Smooth muscle cell (in vitro differentiated cells): ENCODE measurements at regions not wholly inside any gene's neighbourhood (a gene's known extent, or its start where the extent isn't known, plus 50 kb on each side); places are given as distances from the start of the nearest gene placed in this dataset.
A peak's percentile ranks its signal among the peaks of the same experiment; 100 is the strongest.
"Not testable (repeated sequence)": the region's sequence is repeated elsewhere in the genome, so short reads cannot be mapped to it uniquely, and the experiment has no call there.

Source experiments
- DNase-seq: peaks from one replicate; lab custom pipeline; 2025; ENCODE audit not compliant: unreplicated experiment; lab: John Stamatoyannopoulos, UW
- H2AFZ ChIP-seq: fragments of 200-600 bp; sonication (generic); 2 replicates; pipeline ENCODE4 v1.6.0; 2016; ENCODE audit warnings: antibody characterized with exemption, low read depth, mild to moderate bottlenecking
- H3F3A ChIP-seq: fragments of 200-600 bp; sonication (generic); 2 replicates; pipeline ENCODE4 v1.6.0; 2017; ENCODE audit warnings: antibody characterized with exemption, low read depth
- H3K27ac ChIP-seq: fragments of 200-600 bp; sonication (generic); 2 replicates; pipeline ENCODE4 v1.5.1; 2016; ENCODE audit warnings: low read depth, mild to moderate bottlenecking
- H3K27me3 ChIP-seq: fragments of 200-600 bp; sonication (generic); 2 replicates; pipeline ENCODE4 v1.6.1; 2016; ENCODE audit warnings: low read depth, mild to moderate bottlenecking
- H3K36me3 ChIP-seq: fragments of 200-600 bp; sonication (generic); 2 replicates; pipeline ENCODE4 v1.5.1; 2016; ENCODE audit warnings: low read depth
- H3K4me1 ChIP-seq: fragments of 200-600 bp; sonication (generic); 2 replicates; pipeline ENCODE4 v1.5.1; 2016; ENCODE audit warnings: low read depth
- H3K4me2 ChIP-seq: fragments of 200-600 bp; sonication (generic); 2 replicates; pipeline ENCODE4 v1.6.0; 2016; ENCODE audit warnings: mild to moderate bottlenecking
- H3K4me3 ChIP-seq: fragments of 200-600 bp; sonication (generic); 2 replicates; pipeline ENCODE4 v1.5.1; 2016; ENCODE audit warnings: mild to moderate bottlenecking
- H3K79me2 ChIP-seq: fragments of 200-600 bp; sonication (generic); 2 replicates; pipeline ENCODE4 v1.6.0; 2016; ENCODE audit warnings: low read depth, mild to moderate bottlenecking
- H3K9ac ChIP-seq: fragments of 200-600 bp; sonication (generic); 2 replicates; pipeline ENCODE4 v1.6.0; 2016; ENCODE audit warnings: low read depth
- H3K9me3 ChIP-seq: fragments of 200-600 bp; sonication (generic); replicated peaks from 2 replicates; pipeline ENCODE4 v1.5.1; 2016; ENCODE audit warnings: low read depth
- H4K20me1 ChIP-seq: fragments of 200-600 bp; sonication (generic); 2 replicates; pipeline ENCODE4 v1.6.0; 2016; ENCODE audit warnings: low read depth
- CTCF ChIP-seq: fragments of 200-600 bp; sonication (generic); IDR thresholded peaks from 2 replicates; pipeline ENCODE4 v1.5.1; 2017; ENCODE audit warnings: borderline replicate concordance, mild to moderate bottlenecking, antibody characterized with exemption; ENCODE audit not compliant: insufficient read depth, poor library complexity, severe bottlenecking
- WGBS: methylation state at CpG from one replicate; pipeline ENCODE4 v1.1.7; 2016; ENCODE audit warnings: low lambda C conversion rate; 5-methylcytosine and 5-hydroxymethylcytosine counted together

- H3K79me2 ChIP-seq: no peaks in the 10 kb centered on the region
- no peaks in the 10 kb centered on the region for H3K4me1 ChIP-seq
- H3K4me2 ChIP-seq: no peak overlapping the region
- no peaks in the 10 kb centered on the region for H4K20me1 ChIP-seq
- TF ChIP-seq CTCF: no peak
- no peak overlapping the region for H3K4me3 ChIP-seq
- DNase-seq: no peak
- H3K27ac ChIP-seq: no peak overlapping the region
- H2AFZ ChIP-seq: no peak overlapping the region
- H3K9me3 ChIP-seq: no peaks in the 10 kb centered on the region
- H3K36me3 ChIP-seq: no peaks in the 10 kb centered on the region
- H3K9ac ChIP-seq: no peak overlapping the region
- WGBS: 55% methylated on average over 6 of the region's 6 CpGs
- H3F3A ChIP-seq: no peaks in the 10 kb centered on the region
- no peaks in the 10 kb centered on the region for H3K27me3 ChIP-seq
Measured at GRCh38 chr1:94299627-94300553, 62.5 kb upstream of the ARHGAP29 start.

DNA sequence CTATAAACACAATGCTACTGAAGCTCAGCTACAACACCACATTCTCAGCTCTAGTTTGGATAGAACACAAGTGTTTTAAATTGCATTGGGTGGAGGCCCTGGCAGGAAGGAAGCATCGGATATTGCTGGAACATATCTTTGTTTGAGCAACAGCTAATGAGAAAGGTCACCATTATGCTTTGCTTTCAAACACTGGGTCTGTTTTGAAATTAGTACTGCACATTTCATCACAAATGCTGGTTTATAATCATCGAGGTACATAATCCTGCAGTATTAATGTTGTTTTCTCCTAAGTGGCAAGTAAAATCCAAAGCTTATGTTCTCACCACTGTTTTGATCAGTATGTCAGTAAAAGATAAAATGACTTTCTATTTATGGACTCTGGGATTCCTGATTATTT lies 61.5 kb upstream of the ARHGAP29 start:
- H3K36me3 ChIP-seq: no peaks in the 10 kb centered on the region
- no peak overlapping the region for H3K27ac ChIP-seq
- no peak for DNase-seq
- no peak overlapping the region for H3K4me3 ChIP-seq
- H3K4me2 ChIP-seq: peak overlapping the region; percentile 17
- H3K9me3 ChIP-seq: no peaks in the 10 kb centered on the region
- H3K9ac ChIP-seq: no peak overlapping the region
- no peaks in the 10 kb centered on the region for H3F3A ChIP-seq
- no peak for TF ChIP-seq CTCF
- no peaks in the 10 kb centered on the region for H3K27me3 ChIP-seq
- H2AFZ ChIP-seq: no peak overlapping the region
- H3K79me2 ChIP-seq: no peaks in the 10 kb centered on the region
- WGBS: 21% methylated on average over 2 of the region's 2 CpGs
- H3K4me1 ChIP-seq: no peaks in the 10 kb centered on the region
- no peaks in the 10 kb centered on the region for H4K20me1 ChIP-seq

DNA sequence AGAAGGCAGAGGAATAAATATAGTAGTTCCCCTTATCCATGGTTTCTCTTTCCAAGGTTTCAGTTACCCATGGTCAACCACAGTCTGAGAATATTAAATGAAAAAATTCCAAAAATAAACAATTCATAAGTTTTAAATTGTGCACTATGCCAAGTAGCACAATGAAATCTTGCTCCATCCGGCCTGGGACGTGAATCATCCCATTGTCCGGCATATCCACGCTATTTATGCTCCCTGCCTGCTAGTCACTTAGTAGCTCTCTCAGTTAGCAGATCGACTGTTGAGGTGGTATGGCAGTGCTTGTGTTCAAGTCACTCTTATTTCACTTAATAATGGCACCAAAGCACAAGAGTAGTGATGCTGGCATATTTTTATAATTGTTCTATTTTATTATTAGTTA lies 58.6 kb upstream of the ARHGAP29 start:
- no peaks in the 10 kb centered on the region for H3K79me2 ChIP-seq
- no peak overlapping the region for H3K27ac ChIP-seq
- H3K4me1 ChIP-seq: no peaks in the 10 kb centered on the region
- no peak overlapping the region for H2AFZ ChIP-seq
- H3K4me2 ChIP-seq: no peak overlapping the region
- H3K36me3 ChIP-seq: no peaks in the 10 kb centered on the region
- no peak overlapping the region for H3K9ac ChIP-seq
- H4K20me1 ChIP-seq: no peaks in the 10 kb centered on the region
- H3K9me3 ChIP-seq: no peaks in the 10 kb centered on the region
- H3K27me3 ChIP-seq: no peaks in the 10 kb centered on the region
- 96% methylated on average over 5 of the region's 5 CpGs for WGBS
- H3K4me3 ChIP-seq: no peak overlapping the region
- no peak for TF ChIP-seq CTCF
- DNase-seq: no peak
- H3F3A ChIP-seq: no peaks in the 10 kb centered on the region

DNA sequence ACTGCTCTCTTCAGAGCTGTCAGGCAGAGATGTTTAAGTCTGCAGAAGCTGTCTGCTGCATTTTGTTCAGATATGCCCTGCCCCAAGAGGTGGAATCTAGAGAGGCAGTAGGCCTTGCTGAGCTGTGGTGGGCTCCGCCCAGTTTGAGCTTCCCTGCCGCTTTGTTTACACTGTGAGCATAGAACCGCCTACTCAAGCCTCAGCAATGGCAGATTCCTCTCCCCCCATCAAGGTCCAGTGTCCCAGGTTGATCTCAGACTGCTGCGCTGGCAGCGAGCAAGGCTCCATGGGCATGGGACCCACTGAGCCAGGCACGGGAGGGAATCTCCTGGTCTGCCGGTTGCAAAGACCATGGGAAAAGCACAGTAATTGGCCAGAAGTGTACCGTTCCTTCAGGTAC lies 55.6 kb upstream of the ARHGAP29 start:
- not testable (repeated sequence) for H3K27ac ChIP-seq, H3K9me3 ChIP-seq, H3K4me3 ChIP-seq, H3K36me3 ChIP-seq, H3K79me2 ChIP-seq, DNase-seq, H3K27me3 ChIP-seq, H2AFZ ChIP-seq, H3K4me1 ChIP-seq, H3K4me2 ChIP-seq, H3K9ac ChIP-seq, H3F3A ChIP-seq, H4K20me1 ChIP-seq
- 90% methylated on average over 8 of the region's 8 CpGs for WGBS

DNA sequence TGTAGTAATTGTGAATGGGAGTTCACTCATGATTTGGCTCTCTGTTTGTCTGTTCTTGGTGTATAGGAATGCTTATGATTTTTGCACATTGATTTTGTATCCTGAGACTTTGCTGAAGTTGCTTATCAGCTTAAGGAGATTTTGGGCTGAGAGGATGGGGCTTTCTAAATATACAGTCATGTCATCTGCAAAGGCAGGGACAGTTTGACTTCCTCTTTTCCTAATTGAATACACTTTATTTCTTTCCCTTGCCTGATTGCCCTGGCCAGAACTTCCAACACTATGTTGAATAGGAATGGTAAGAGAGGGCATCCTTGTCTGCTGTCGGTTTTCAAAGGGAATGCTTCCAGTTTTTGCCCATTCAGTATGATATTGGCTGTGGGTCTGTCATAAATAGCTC lies 51.9 kb upstream of the ARHGAP29 start:
- not testable (repeated sequence) for H3K79me2 ChIP-seq, H3K4me1 ChIP-seq, H3K9ac ChIP-seq, DNase-seq, H3K36me3 ChIP-seq, H3K4me2 ChIP-seq, H3K9me3 ChIP-seq, H3K27me3 ChIP-seq, H2AFZ ChIP-seq, H3F3A ChIP-seq, H3K4me3 ChIP-seq, H3K27ac ChIP-seq, H4K20me1 ChIP-seq
- 92% methylated on average over 1 of the region's 1 CpG for WGBS
